Neural progenitor cell (in vitro differentiated cells): ENCODE measurements at regions not wholly inside any gene's neighbourhood (a gene's known extent, or its start where the extent isn't known, plus 50 kb on each side); places are given as distances from the start of the nearest gene placed in this dataset.
A peak's percentile ranks its signal among the peaks of the same experiment; 100 is the strongest.

ENCODE experiments used
- DNase-seq: peaks from one replicate; pipeline ENCODE4 v3.0.0-alpha.2; 2016; ENCODE audit warnings: low spot score
- H2AFZ ChIP-seq: fragments of 200-600 bp; sonication (generic); replicated peaks from 2 replicates; pipeline ENCODE4 v1.6.1; 2016; ENCODE audit warnings: antibody characterized with exemption
- H3F3A ChIP-seq: fragments of 200-600 bp; sonication (generic); 2 replicates; pipeline ENCODE4 v1.6.1; 2016; ENCODE audit warnings: antibody characterized with exemption, low read depth
- H3K27ac ChIP-seq: fragments of 200-600 bp; sonication (generic); 2 replicates; pipeline ENCODE4 v1.5.1; 2016; ENCODE audit warnings: mild to moderate bottlenecking
- H3K27me3 ChIP-seq: fragments of 200-600 bp; sonication (generic); 2 replicates; pipeline ENCODE4 v1.6.1; 2016; ENCODE audit warnings: mild to moderate bottlenecking, moderate library complexity
- H3K36me3 ChIP-seq: fragments of 200-600 bp; sonication (generic); 2 replicates; pipeline ENCODE4 v1.5.1; 2016
- H3K4me1 ChIP-seq: fragments of 200-600 bp; sonication (generic); 2 replicates; pipeline ENCODE4 v1.6.1; 2016; ENCODE audit warnings: mixed run types
- H3K4me2 ChIP-seq: fragments of 200-600 bp; sonication (generic); 2 replicates; pipeline ENCODE4 v1.6.1; 2016
- H3K4me3 ChIP-seq: fragments of 200-600 bp; sonication (generic); 2 replicates; pipeline ENCODE4 v1.5.1; 2016
- H3K79me2 ChIP-seq: fragments of 200-600 bp; sonication (generic); 2 replicates; pipeline ENCODE4 v1.6.1; 2016; ENCODE audit warnings: low read depth
- H3K9ac ChIP-seq: fragments of 200-600 bp; sonication (generic); 2 replicates; pipeline ENCODE4 v1.6.1; 2016
- H3K9me3 ChIP-seq: fragments of 200-600 bp; sonication (generic); 2 replicates; pipeline ENCODE4 v1.5.1; 2016; ENCODE audit warnings: low read depth
- H4K20me1 ChIP-seq: fragments of 200-600 bp; sonication (generic); 2 replicates; pipeline ENCODE4 v1.6.1; 2016; ENCODE audit warnings: low read depth
- H3K27ac Mint-ChIP-seq: 3 replicates; pipeline ENCODE4 v1.8.0; 2021; ENCODE audit warnings: mixed read lengths
- H3K27me3 Mint-ChIP-seq: 2 replicates; pipeline ENCODE4 v1.8.0; 2022; ENCODE audit warnings: low read depth, mild to moderate bottlenecking, inconsistent platforms, moderate library complexity, mixed read lengths; ENCODE audit not compliant: insufficient read depth
- H3K36me3 Mint-ChIP-seq: 3 replicates; pipeline ENCODE4 v1.8.0; 2021; ENCODE audit warnings: mixed read lengths
- H3K4me1 Mint-ChIP-seq: 3 replicates; pipeline ENCODE4 v1.8.0; 2021; ENCODE audit warnings: mixed read lengths
- H3K4me3 Mint-ChIP-seq: 3 replicates; pipeline ENCODE4 v1.8.0; 2021; ENCODE audit warnings: mild to moderate bottlenecking, moderate library complexity, mixed read lengths
- H3K9me3 Mint-ChIP-seq: 3 replicates; pipeline ENCODE4 v1.8.0; 2020; ENCODE audit warnings: mixed read lengths
- EZH2 ChIP-seq: fragments of 200-600 bp; sonication (generic); IDR thresholded peaks from 2 replicates; pipeline ENCODE4 v1.6.1; 2017; ENCODE audit warnings: antibody characterized with exemption, mild to moderate bottlenecking, moderate library complexity
- EZH2phosphoT487 ChIP-seq: fragments of 200-600 bp; sonication (generic); IDR thresholded peaks from 2 replicates; pipeline ENCODE4 v1.6.1; 2017; ENCODE audit warnings: antibody characterized with exemption
- TF ChIP-seq, protein P1 (sequence below): fragments of 200-600 bp; sonication (generic); IDR thresholded peaks from 2 replicates; pipeline ENCODE4 v1.5.1; 2017; ENCODE audit warnings: antibody characterized with exemption, mild to moderate bottlenecking

DNA sequence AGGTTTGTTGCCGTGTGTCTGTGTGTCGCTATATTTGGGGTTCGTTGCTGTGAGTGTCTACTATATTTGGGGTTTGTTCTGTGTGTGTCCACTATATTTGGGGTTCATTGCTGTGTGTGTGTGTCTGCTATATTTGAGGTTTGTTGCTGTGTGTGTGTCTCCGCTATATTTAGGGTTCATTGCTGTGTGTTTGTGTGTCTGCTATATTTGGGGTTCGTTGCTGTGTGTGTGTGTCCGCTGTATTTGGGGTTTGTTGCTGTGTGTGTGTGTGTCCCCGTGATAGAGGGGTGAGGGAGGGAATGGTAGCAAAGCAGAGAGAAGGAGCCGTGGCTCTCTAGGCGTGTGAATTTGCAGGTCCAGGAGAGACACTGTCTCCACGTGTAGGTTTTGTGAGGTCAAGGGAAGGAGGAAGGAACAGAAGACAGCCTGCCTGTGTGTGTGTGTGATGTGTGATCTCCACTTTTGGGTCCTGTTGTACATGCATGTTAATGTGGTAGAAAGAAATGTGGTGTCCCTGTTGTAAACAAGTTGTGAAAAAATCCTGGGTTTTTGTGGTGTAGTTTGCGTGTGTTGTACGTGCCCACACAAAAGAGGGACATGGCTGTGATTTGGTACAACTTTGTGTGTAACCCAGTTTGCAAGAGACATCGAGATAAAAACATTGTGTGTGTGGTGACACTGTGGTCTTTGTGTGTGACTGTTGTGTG is 56.3 kb upstream of the ECE1 start:
- Histone ChIP-seq H3F3A (peaks cover 17% of the 10 kb centered on the region), H3K36me3 (no peaks in the 10 kb centered on the region), H3K4me2 (peak overlapping the region; percentile 78), H3K27ac (no peak overlapping the region), H3K9me3 (no peaks in the 10 kb centered on the region), H3K4me1 (peaks cover 20% of the 10 kb centered on the region), H3K4me3 (peak overlapping the region; percentile 71), H3K27me3 (peaks cover 44% of the 10 kb centered on the region), H3K9ac (no peak overlapping the region), H2AFZ (no peak overlapping the region), H4K20me1 (peaks cover 22% of the 10 kb centered on the region), H3K79me2 (peaks cover 12% of the 10 kb centered on the region)
- no peaks in the 10 kb centered on the region for H3K36me3 Mint-ChIP-seq
- TF ChIP-seq EZH2 (no peak), EZH2phosphoT487 (no peak)
- TF ChIP-seq, protein P1, sequence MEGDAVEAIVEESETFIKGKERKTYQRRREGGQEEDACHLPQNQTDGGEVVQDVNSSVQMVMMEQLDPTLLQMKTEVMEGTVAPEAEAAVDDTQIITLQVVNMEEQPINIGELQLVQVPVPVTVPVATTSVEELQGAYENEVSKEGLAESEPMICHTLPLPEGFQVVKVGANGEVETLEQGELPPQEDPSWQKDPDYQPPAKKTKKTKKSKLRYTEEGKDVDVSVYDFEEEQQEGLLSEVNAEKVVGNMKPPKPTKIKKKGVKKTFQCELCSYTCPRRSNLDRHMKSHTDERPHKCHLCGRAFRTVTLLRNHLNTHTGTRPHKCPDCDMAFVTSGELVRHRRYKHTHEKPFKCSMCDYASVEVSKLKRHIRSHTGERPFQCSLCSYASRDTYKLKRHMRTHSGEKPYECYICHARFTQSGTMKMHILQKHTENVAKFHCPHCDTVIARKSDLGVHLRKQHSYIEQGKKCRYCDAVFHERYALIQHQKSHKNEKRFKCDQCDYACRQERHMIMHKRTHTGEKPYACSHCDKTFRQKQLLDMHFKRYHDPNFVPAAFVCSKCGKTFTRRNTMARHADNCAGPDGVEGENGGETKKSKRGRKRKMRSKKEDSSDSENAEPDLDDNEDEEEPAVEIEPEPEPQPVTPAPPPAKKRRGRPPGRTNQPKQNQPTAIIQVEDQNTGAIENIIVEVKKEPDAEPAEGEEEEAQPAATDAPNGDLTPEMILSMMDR, result no peak
- no peak for DNase-seq
- no peak overlapping the region for H3K4me3 Mint-ChIP-seq
- H3K27ac Mint-ChIP-seq, result no peak overlapping the region
- no peaks in the 10 kb centered on the region for H3K9me3 Mint-ChIP-seq
- H3K27me3 Mint-ChIP-seq, result peaks cover 2% of the 10 kb centered on the region
- peaks cover 37% of the 10 kb centered on the region for H3K4me1 Mint-ChIP-seq

GRCh38 chr1:21344750-21345443 is 54.6 kb upstream of the ECE1 start:
- Histone ChIP-seq H3K79me2 (peaks cover 12% of the 10 kb centered on the region), H3K4me1 (peaks cover 12% of the 10 kb centered on the region), H3K36me3 (no peaks in the 10 kb centered on the region), H3K27me3 (peaks cover 44% of the 10 kb centered on the region), H3K4me2 (peak overlapping the region; percentile 78), H3K9me3 (no peaks in the 10 kb centered on the region), H4K20me1 (peaks cover 29% of the 10 kb centered on the region), H3F3A (peaks cover 17% of the 10 kb centered on the region), H3K4me3 (peak overlapping the region; percentile 71), H2AFZ (no peak overlapping the region), H3K9ac (no peak overlapping the region), H3K27ac (no peak overlapping the region)
- Mint-ChIP-seq H3K36me3 (no peaks in the 10 kb centered on the region), H3K27ac (no peak overlapping the region), H3K27me3 (peaks cover 2% of the 10 kb centered on the region), H3K9me3 (no peaks in the 10 kb centered on the region), H3K4me3 (peak overlapping the region; percentile 89), H3K4me1 (peaks cover 41% of the 10 kb centered on the region)
- DNase-seq, result peak; percentile 48
- no peak for TF ChIP-seq EZH2phosphoT487
- TF ChIP-seq, protein P1, result no peak
- no peak for TF ChIP-seq EZH2

- H3K9me3 Mint-ChIP-seq, result no peaks in the 10 kb centered on the region
- Histone ChIP-seq H2AFZ (no peak overlapping the region), H3F3A (peaks cover 17% of the 10 kb centered on the region), H3K4me1 (peaks cover 12% of the 10 kb centered on the region), H3K79me2 (peaks cover 12% of the 10 kb centered on the region), H3K9me3 (no peaks in the 10 kb centered on the region), H4K20me1 (peaks cover 31% of the 10 kb centered on the region), H3K27me3 (peaks cover 44% of the 10 kb centered on the region), H3K36me3 (no peaks in the 10 kb centered on the region), H3K27ac (no peak overlapping the region), H3K4me3 (peak overlapping the region; percentile 71), H3K9ac (no peak overlapping the region), H3K4me2 (peak overlapping the region; percentile 78)
- H3K27ac Mint-ChIP-seq, result peak overlapping the region; percentile 4
- peak overlapping the region; percentile 89 for H3K4me3 Mint-ChIP-seq
- TF ChIP-seq EZH2 (no peak), EZH2phosphoT487 (no peak)
- TF ChIP-seq, protein P1, result no peak
- DNase-seq, result no peak
- no peaks in the 10 kb centered on the region for H3K36me3 Mint-ChIP-seq
- H3K27me3 Mint-ChIP-seq, result peaks cover 2% of the 10 kb centered on the region
- H3K4me1 Mint-ChIP-seq, result peaks cover 41% of the 10 kb centered on the region
Measured at GRCh38 chr1:21344098-21344749, 54.0 kb upstream of the ECE1 start.
